Sigmoid colon (tissue), 3 donors: ENCODE measurements at regions not wholly inside any gene's neighbourhood (a gene's known extent, or its start where the extent isn't known, plus 50 kb on each side); places are given as distances from the start of the nearest gene placed in this dataset.

Experiments
- POLR2A ChIP-seq, 2 donors: fragments of 450-650 bp; IDR thresholded peaks; one replicate each; pipeline ENCODE4 v1.6.1; 2016; ENCODE audit warnings: antibody characterized with exemption in 2 of 2, mild to moderate bottlenecking in 2 of 2, moderate library complexity in 2 of 2
- TF ChIP-seq, protein P1 (sequence below), 4 experiments: fragments of 450-650 bp in 3 of 4; fragments of 200-600 bp in 1 of 4; IDR thresholded peaks; one replicate each; pipeline ENCODE4 v1.5.1; 2016 to 2019; ENCODE audit warnings: antibody characterized with exemption in 4 of 4, mild to moderate bottlenecking in 3 of 4, moderate library complexity in 2 of 4

DNA sequence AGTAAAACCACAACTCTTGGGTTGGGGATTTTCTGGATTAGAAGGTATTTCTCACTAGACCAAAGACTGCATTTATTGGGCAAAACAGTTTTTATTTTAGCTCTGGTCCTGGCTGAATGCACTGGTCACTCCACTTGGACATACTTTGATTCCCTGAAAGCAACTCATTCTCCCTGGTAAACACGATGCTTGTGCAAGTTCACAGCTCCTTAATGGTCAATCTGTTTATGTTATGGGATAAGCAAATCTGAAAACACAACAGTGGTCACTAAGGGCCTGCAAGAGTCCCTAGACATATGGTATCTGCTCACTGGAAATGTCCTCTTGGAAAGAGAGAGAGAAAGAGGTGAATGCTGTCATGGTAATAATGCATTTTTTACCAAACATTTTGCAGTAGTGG is 559.8 kb downstream of the CDH26 start:
- TF ChIP-seq POLR2A (IDR thresholded peaks at IDR 0.05) = no peak
- TF ChIP-seq, protein P1, sequence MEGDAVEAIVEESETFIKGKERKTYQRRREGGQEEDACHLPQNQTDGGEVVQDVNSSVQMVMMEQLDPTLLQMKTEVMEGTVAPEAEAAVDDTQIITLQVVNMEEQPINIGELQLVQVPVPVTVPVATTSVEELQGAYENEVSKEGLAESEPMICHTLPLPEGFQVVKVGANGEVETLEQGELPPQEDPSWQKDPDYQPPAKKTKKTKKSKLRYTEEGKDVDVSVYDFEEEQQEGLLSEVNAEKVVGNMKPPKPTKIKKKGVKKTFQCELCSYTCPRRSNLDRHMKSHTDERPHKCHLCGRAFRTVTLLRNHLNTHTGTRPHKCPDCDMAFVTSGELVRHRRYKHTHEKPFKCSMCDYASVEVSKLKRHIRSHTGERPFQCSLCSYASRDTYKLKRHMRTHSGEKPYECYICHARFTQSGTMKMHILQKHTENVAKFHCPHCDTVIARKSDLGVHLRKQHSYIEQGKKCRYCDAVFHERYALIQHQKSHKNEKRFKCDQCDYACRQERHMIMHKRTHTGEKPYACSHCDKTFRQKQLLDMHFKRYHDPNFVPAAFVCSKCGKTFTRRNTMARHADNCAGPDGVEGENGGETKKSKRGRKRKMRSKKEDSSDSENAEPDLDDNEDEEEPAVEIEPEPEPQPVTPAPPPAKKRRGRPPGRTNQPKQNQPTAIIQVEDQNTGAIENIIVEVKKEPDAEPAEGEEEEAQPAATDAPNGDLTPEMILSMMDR (IDR thresholded peaks at IDR 0.05) = no peak
